Uterus (tissue), 3 donors: ENCODE measurements at regions not wholly inside any gene's neighbourhood (a gene's known extent, or its start where the extent isn't known, plus 50 kb on each side); places are given as distances from the start of the nearest gene placed in this dataset.
A peak's percentile ranks its signal among the peaks of the same experiment; 100 is the strongest.

Experiments used
- DNase-seq, 2 donors: peaks; one replicate each; pipeline ENCODE4 v3.0.0-alpha.2; 2019 to 2020
- H3K27ac ChIP-seq, 2 donors: fragments of 200-600 bp; sonication (generic); 1 replicate in 1 of 2; 2 replicates in 1 of 2; pipeline ENCODE4 v1.5.1; 2016 to 2018
- H3K27me3 ChIP-seq, 2 donors: fragments of 200-600 bp; sonication (generic); one replicate each; pipeline ENCODE4 v1.5.1; 2018 to 2019; ENCODE audit warnings: control low read depth in 1 of 2
- H3K36me3 ChIP-seq, 2 donors: fragments of 200-600 bp; sonication (generic); one replicate each; pipeline ENCODE4 v1.5.1; 2019; ENCODE audit warnings: control low read depth in 1 of 2
- H3K4me1 ChIP-seq, 2 donors: fragments of 200-600 bp; sonication (generic); one replicate each; pipeline ENCODE4 v1.5.1; 2018 to 2019; ENCODE audit warnings: control low read depth in 1 of 2
- H3K4me3 ChIP-seq, 2 donors: fragments of 200-600 bp; sonication (generic); 1 replicate in 1 of 2; 2 replicates in 1 of 2; pipeline ENCODE4 v1.5.1; 2018 to 2019; ENCODE audit warnings: mild to moderate bottlenecking in 1 of 2
- H3K9me3 ChIP-seq, 2 donors: fragments of 200-600 bp; sonication (generic); one replicate each; pipeline ENCODE4 v1.5.1; 2019; ENCODE audit warnings: control low read depth in 1 of 2
- CTCF ChIP-seq, 4 experiments: fragments of 200-600 bp in 2 of 4; fragments of 450-650 bp in 2 of 4; sonication (generic) in 2 of 4; IDR thresholded peaks; one replicate each; pipeline ENCODE4 v1.5.1; 2016 to 2019; ENCODE audit warnings: antibody characterized with exemption in 4 of 4, mild to moderate bottlenecking in 2 of 4, moderate library complexity in 1 of 4
- POLR2A ChIP-seq, 2 donors: fragments of 450-650 bp; IDR thresholded peaks; one replicate each; pipeline ENCODE4 v1.6.1; 2016; ENCODE audit warnings: antibody characterized with exemption in 2 of 2, mild to moderate bottlenecking in 1 of 2, moderate library complexity in 1 of 2
- intact Hi-C: fragments of 100-400 bp; cut with DNase I; formaldehyde crosslinking; loops from one replicate; pipeline ENCODE4 v1.15.1; 2023; ENCODE audit warnings: low total_unique reads
- donor health status: DM: yes; HTN: yes; CAD: no.

GRCh38 chr20:50378170-50379000, 131.8 kb upstream of the PTPN1 start:
- Histone ChIP-seq H3K9me3 (no peaks in the 10 kb centered on the region), H3K4me3 (no peak overlapping the region), H3K36me3 (no peaks in the 10 kb centered on the region), H3K4me1 (peaks cover 6 to 10% of the 10 kb centered on the region in 2 donors), H3K27me3 (no peaks in the 10 kb centered on the region), H3K27ac (peak overlapping the region; percentile 77 to 85)
- no peak for DNase-seq
- TF ChIP-seq POLR2A (IDR thresholded peaks at IDR 0.05) (no peak), CTCF (IDR thresholded peaks at IDR 0.05) (no peak)
- intact Hi-C loops: no loop called here

GRCh38 chr20:50379049-50379990, 130.9 kb upstream of the PTPN1 start:
- Histone ChIP-seq H3K4me1 (peaks cover 6 to 10% of the 10 kb centered on the region in 2 donors), H3K27me3 (no peaks in the 10 kb centered on the region), H3K27ac (peak overlapping the region; percentile 77 to 85), H3K36me3 (no peaks in the 10 kb centered on the region), H3K4me3 (no peak overlapping the region), H3K9me3 (no peaks in the 10 kb centered on the region)
- TF ChIP-seq POLR2A (IDR thresholded peaks at IDR 0.05): peak; percentile 32 to 52
- peak in 1 of 4 experiments; percentile 15 for TF ChIP-seq CTCF (IDR thresholded peaks at IDR 0.05)
- DNase-seq: peak; percentile 96 to 98
- intact Hi-C loops: loop anchor here (1.0 kb wide), 1 partner anchor 189 kb away; the partner anchor contains the start of gene CEBPB

- Histone ChIP-seq H3K9me3 (no peaks in the 10 kb centered on the region), H3K27ac (peak overlapping the region; percentile 77 to 85), H3K4me3 (no peak overlapping the region), H3K4me1 (peaks cover 6 to 10% of the 10 kb centered on the region in 2 donors), H3K36me3 (no peaks in the 10 kb centered on the region), H3K27me3 (no peaks in the 10 kb centered on the region)
- intact Hi-C loops: loop anchor here (1.0 kb wide), 1 partner anchor 190 kb away; the partner anchor contains the start of gene CEBPB
- no peak for TF ChIP-seq CTCF (IDR thresholded peaks at IDR 0.05)
- no peak for TF ChIP-seq POLR2A (IDR thresholded peaks at IDR 0.05)
- no peak for DNase-seq
Observed at GRCh38 chr20:50379991-50380696, 130.0 kb upstream of the PTPN1 start.

GRCh38 chr20:50380697-50381040, 129.5 kb upstream of the PTPN1 start:
- intact Hi-C loops: no loop called here
- Histone ChIP-seq H3K9me3 (no peaks in the 10 kb centered on the region), H3K36me3 (no peaks in the 10 kb centered on the region), H3K27me3 (no peaks in the 10 kb centered on the region), H3K4me1 (peaks cover 6 to 10% of the 10 kb centered on the region in 2 donors), H3K4me3 (no peak overlapping the region), H3K27ac (peak overlapping the region; percentile 77 to 85)
- DNase-seq: peak; percentile 56 to 58
- peak; percentile 42 to 62 (median 54) for TF ChIP-seq CTCF (IDR thresholded peaks at IDR 0.05)
- no peak for TF ChIP-seq POLR2A (IDR thresholded peaks at IDR 0.05)
